H9 (cell line): ENCODE measurements at regions not wholly inside any gene's neighbourhood (a gene's known extent, or its start where the extent isn't known, plus 50 kb on each side); places are given as distances from the start of the nearest gene placed in this dataset.

Source experiments
- DNase-seq: peaks from one replicate; pipeline ENCODE4 v3.0.0-alpha.2; 2017
- H2AFZ ChIP-seq: one replicate; pipeline ENCODE4 v1.6.1; 2013; ENCODE audit warnings: mild to moderate bottlenecking, low read length, control low read depth, moderate library complexity
- H2AK5ac ChIP-seq: 2 replicates; pipeline ENCODE4 v1.6.1; 2013; ENCODE audit warnings: low read length, control low read depth, mixed read lengths; ENCODE audit not compliant: insufficient read length
- H2BK120ac ChIP-seq: one replicate; pipeline ENCODE4 v1.6.1; 2013; ENCODE audit warnings: low read depth, mild to moderate bottlenecking, low read length, control low read depth, inconsistent platforms; ENCODE audit not compliant: poor library complexity, severe bottlenecking
- H2BK12ac ChIP-seq: 2 replicates; pipeline ENCODE4 v1.6.1; 2013; ENCODE audit warnings: low read length, control low read depth, mixed read lengths, low read depth; ENCODE audit not compliant: insufficient read length
- H2BK15ac ChIP-seq: 2 replicates; pipeline ENCODE4 v1.6.1; 2013; ENCODE audit warnings: low read depth, low read length, control low read depth
- H2BK20ac ChIP-seq: one replicate; pipeline ENCODE4 v1.6.1; 2013; ENCODE audit warnings: low read depth, mild to moderate bottlenecking, low read length, control low read depth, inconsistent platforms; ENCODE audit not compliant: poor library complexity, severe bottlenecking
- H2BK5ac ChIP-seq: 2 replicates; pipeline ENCODE4 v1.6.1; 2013; ENCODE audit warnings: low read length, control low read depth, mixed read lengths; ENCODE audit not compliant: insufficient read length
- H3K14ac ChIP-seq: 2 replicates; pipeline ENCODE4 v1.6.1; 2013; ENCODE audit warnings: low read length, control low read depth; ENCODE audit not compliant: insufficient read depth
- H3K18ac ChIP-seq: 2 replicates; pipeline ENCODE4 v1.6.1; 2013; ENCODE audit warnings: low read depth, mild to moderate bottlenecking, mixed read lengths, low read length, control low read depth; ENCODE audit not compliant: insufficient read length
- H3K23ac ChIP-seq: 2 replicates; pipeline ENCODE4 v1.6.1; 2013; ENCODE audit warnings: low read length, control low read depth, mixed read lengths, low read depth; ENCODE audit not compliant: insufficient read length
- H3K23me2 ChIP-seq: 2 replicates; pipeline ENCODE4 v1.6.1; 2013; ENCODE audit warnings: low read depth, mild to moderate bottlenecking, mixed read lengths, low read length, control low read depth; ENCODE audit not compliant: insufficient read length, poor library complexity, severe bottlenecking
- H3K27ac ChIP-seq: 2 replicates; pipeline ENCODE4 v1.5.1; 2013; ENCODE audit warnings: low read length, control low read depth, mixed read lengths, low read depth; ENCODE audit not compliant: insufficient read length
- H3K27me3 ChIP-seq: 2 replicates; pipeline ENCODE4 v1.6.1; 2013; ENCODE audit warnings: low read length, control low read depth, inconsistent platforms; ENCODE audit not compliant: insufficient read depth
- H3K4ac ChIP-seq: 2 replicates; pipeline ENCODE4 v1.6.1; 2013; ENCODE audit warnings: low read depth, mild to moderate bottlenecking, control low read depth, inconsistent platforms, low read length, moderate library complexity
- H3K4me1 ChIP-seq: 2 replicates; pipeline ENCODE4 v1.6.1; 2013; ENCODE audit warnings: low read length, control low read depth, inconsistent platforms; ENCODE audit not compliant: insufficient read depth
- H3K4me2 ChIP-seq: 2 replicates; pipeline ENCODE4 v1.6.1; 2013; ENCODE audit warnings: low read length, control low read depth, mixed read lengths; ENCODE audit not compliant: insufficient read length, insufficient read depth
- H3K56ac ChIP-seq: 2 replicates; pipeline ENCODE4 v1.6.1; 2013; ENCODE audit warnings: low read depth, mild to moderate bottlenecking, mixed read lengths, low read length, control low read depth; ENCODE audit not compliant: insufficient read length
- H3K79me1 ChIP-seq: 2 replicates; pipeline ENCODE4 v1.6.1; 2013; ENCODE audit warnings: low read depth, mild to moderate bottlenecking, moderate library complexity, low read length, control low read depth, inconsistent platforms; ENCODE audit not compliant: insufficient read depth, poor library complexity, severe bottlenecking
- H3K79me2 ChIP-seq: 2 replicates; pipeline ENCODE4 v1.6.1; 2013; ENCODE audit warnings: low read length, control low read depth, inconsistent platforms; ENCODE audit not compliant: insufficient read depth
- H3K9ac ChIP-seq: 2 replicates; pipeline ENCODE4 v1.6.1; 2013; ENCODE audit warnings: low read length, control low read depth, mixed read lengths; ENCODE audit not compliant: insufficient read length; ENCODE audit errors: extremely low read depth
- H3K9me3 ChIP-seq: one replicate; pipeline ENCODE4 v1.6.1; 2013; ENCODE audit warnings: low read depth, low read length, inconsistent platforms; ENCODE audit not compliant: control insufficient read depth
- H3T11ph ChIP-seq: one replicate; pipeline ENCODE4 v1.6.1; 2013; ENCODE audit warnings: mild to moderate bottlenecking, low read length, control low read depth, inconsistent platforms
- H4K20me1 ChIP-seq: one replicate; pipeline ENCODE4 v1.6.1; 2013; ENCODE audit not compliant: control insufficient read depth, insufficient read length, insufficient read depth
- H4K5ac ChIP-seq: 2 replicates; pipeline ENCODE4 v1.6.1; 2013; ENCODE audit warnings: low read depth, mild to moderate bottlenecking, mixed read lengths, low read length, control low read depth; ENCODE audit not compliant: insufficient read length
- H4K8ac ChIP-seq: replicated peaks from 2 replicates; pipeline ENCODE4 v1.6.1; 2013; ENCODE audit warnings: low read length, control low read depth, mixed read lengths, low read depth; ENCODE audit not compliant: insufficient read length
- H4K91ac ChIP-seq: 2 replicates; pipeline ENCODE4 v1.6.1; 2013; ENCODE audit warnings: low read depth, mild to moderate bottlenecking, moderate library complexity, mixed read lengths, low read length, control low read depth; ENCODE audit not compliant: insufficient read length
- H3K27ac Mint-ChIP-seq, 3 experiments: 2 replicates in 2 of 3; 3 replicates in 1 of 3; pipeline ENCODE4 v1.8.0; 2020 to 2021; ENCODE audit warnings: mixed read lengths in 3 of 3, mild to moderate bottlenecking in 1 of 3, moderate library complexity in 1 of 3
- H3K27me3 Mint-ChIP-seq: 2 replicates; pipeline ENCODE4 v1.8.0; 2021; ENCODE audit warnings: low read depth, mild to moderate bottlenecking, moderate library complexity, mixed read lengths
- H3K36me3 Mint-ChIP-seq, 3 experiments: 2 replicates in 2 of 3; 3 replicates in 1 of 3; pipeline ENCODE4 v1.8.0; 2020 to 2021; ENCODE audit warnings: low read depth in 3 of 3, mixed read lengths in 3 of 3; ENCODE audit not compliant: insufficient read depth in 1 of 3
- H3K4me1 Mint-ChIP-seq, 2 experiments: 2 replicates each; pipeline ENCODE4 v1.8.0; 2020; ENCODE audit warnings: mixed read lengths in 2 of 2
- H3K4me3 Mint-ChIP-seq, 2 experiments: 2 replicates in 1 of 2; 3 replicates in 1 of 2; pipeline ENCODE4 v1.8.0; 2020 to 2021; ENCODE audit warnings: mild to moderate bottlenecking in 2 of 2, mixed read lengths in 2 of 2, moderate library complexity in 1 of 2
- H3K9me3 Mint-ChIP-seq, 2 experiments: 2 replicates in 1 of 2; 3 replicates in 1 of 2; pipeline ENCODE4 v1.8.0; 2020; ENCODE audit warnings: mild to moderate bottlenecking in 2 of 2, mixed read lengths in 2 of 2, moderate library complexity in 1 of 2
- whole genome bisulfite sequencing: extraction: QIAGEN DNeasy Blood & Tissue Kit; methylation state at CpG from one replicate; pipeline ENCODE4 v1.1.7; 2013; ENCODE audit warnings: missing lambda C conversion rate, low lambda C conversion rate, mixed read lengths; ENCODE audit not compliant: insufficient read length; ENCODE audit errors: extremely low coverage; 5-methylcytosine and 5-hydroxymethylcytosine counted together
- TF ChIP-seq, protein P1 (sequence below): fragments of 200-600 bp; sonication (generic); conservative IDR thresholded peaks from 3 replicates; pipeline ENCODE4 v1.8.0; 2021; ENCODE audit warnings: antibody characterized with exemption, mild to moderate bottlenecking

DNA sequence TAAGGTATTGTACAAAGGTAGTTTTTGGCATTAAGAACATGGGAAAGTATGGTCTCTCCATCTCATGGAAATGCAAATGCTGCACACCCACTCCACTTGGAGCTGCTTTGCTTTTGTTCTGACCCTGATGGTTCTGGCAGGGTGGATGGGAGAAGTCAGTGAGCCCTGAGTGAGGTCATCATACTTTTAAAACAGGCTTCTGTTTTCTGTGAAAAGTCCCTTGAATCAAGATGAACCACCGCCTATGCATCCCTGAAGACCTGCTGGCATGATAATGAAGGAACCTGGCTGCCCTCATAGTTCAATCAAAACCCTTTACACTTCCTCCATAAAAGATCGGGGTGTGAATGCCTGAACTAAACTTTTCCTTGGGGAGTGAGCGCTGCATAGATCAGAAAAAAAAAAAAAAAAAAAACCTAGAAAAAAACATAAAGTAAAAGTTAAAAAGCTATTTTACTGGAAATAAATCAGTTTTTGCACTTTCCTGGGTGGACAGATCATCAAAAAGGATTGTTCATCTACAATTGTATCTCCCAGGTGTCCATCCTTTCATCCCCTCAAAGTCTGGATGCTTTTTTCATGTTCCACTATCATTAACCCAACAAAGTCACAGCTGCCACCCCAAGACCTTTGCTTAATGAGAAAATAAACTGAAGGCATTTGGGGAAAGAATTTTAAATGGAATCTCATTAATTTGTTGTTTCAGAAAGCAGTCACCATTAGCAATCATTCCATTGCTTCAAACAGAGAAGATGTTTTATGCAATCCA, 728.1 kb upstream of the DDX18 start:
- no peak overlapping the region for H3K9ac ChIP-seq

More for the DNA sequence above, 728.1 kb upstream of the DDX18 start:
- Histone ChIP-seq H2AFZ (no peak overlapping the region), H3K27ac (no peak overlapping the region), H2AK5ac (no peak overlapping the region), H3K18ac (no peak overlapping the region), H3K23ac (no peak overlapping the region), H4K91ac (no peak overlapping the region), H3K4me2 (no peak overlapping the region), H3K56ac (no peak overlapping the region), H2BK5ac (no peak overlapping the region), H2BK12ac (no peak overlapping the region), H3K79me1 (no peaks in the 10 kb centered on the region), H2BK15ac (no peak overlapping the region), H3T11ph (no peak overlapping the region), H3K4ac (no peak overlapping the region), H3K4me1 (peaks cover 3% of the 10 kb centered on the region; the same call in 1 of the 2 replicates), H3K23me2 (no peaks in the 10 kb centered on the region), H3K79me2 (no peaks in the 10 kb centered on the region), H2BK120ac (no peak overlapping the region), H4K8ac (no peak overlapping the region), H3K14ac (no peak overlapping the region), H3K9me3 (no peaks in the 10 kb centered on the region), H2BK20ac (no peak overlapping the region), H3K27me3 (no peaks in the 10 kb centered on the region; the same call in 1 of the 2 replicates), H4K5ac (no peak overlapping the region), H4K20me1 (no peaks in the 10 kb centered on the region)
- TF ChIP-seq, protein P1, sequence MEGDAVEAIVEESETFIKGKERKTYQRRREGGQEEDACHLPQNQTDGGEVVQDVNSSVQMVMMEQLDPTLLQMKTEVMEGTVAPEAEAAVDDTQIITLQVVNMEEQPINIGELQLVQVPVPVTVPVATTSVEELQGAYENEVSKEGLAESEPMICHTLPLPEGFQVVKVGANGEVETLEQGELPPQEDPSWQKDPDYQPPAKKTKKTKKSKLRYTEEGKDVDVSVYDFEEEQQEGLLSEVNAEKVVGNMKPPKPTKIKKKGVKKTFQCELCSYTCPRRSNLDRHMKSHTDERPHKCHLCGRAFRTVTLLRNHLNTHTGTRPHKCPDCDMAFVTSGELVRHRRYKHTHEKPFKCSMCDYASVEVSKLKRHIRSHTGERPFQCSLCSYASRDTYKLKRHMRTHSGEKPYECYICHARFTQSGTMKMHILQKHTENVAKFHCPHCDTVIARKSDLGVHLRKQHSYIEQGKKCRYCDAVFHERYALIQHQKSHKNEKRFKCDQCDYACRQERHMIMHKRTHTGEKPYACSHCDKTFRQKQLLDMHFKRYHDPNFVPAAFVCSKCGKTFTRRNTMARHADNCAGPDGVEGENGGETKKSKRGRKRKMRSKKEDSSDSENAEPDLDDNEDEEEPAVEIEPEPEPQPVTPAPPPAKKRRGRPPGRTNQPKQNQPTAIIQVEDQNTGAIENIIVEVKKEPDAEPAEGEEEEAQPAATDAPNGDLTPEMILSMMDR, result no peak
- DNase-seq, result no peak
- Mint-ChIP-seq H3K36me3 (no peaks in the 10 kb centered on the region), H3K4me1 (peaks cover 38% of the 10 kb centered on the region in 2 experiments), H3K27ac (no peak overlapping the region), H3K9me3 (no peaks in the 10 kb centered on the region), H3K4me3 (no peak overlapping the region), H3K27me3 (peaks cover 79% of the 10 kb centered on the region)
- no CpG with 5 or more reads among the region's 3 CpGs for WGBS
